ACC112 (cell line): ENCODE measurements at regions not wholly inside any gene's neighbourhood (a gene's known extent, or its start where the extent isn't known, plus 50 kb on each side); places are given as distances from the start of the nearest gene placed in this dataset.

Source experiments
- H2AFZ ChIP-seq: fragments of 200-600 bp; sonication (generic); one replicate; pipeline ENCODE4 v1.6.0; 2017; ENCODE audit warnings: antibody characterized with exemption, low read length; ENCODE audit not compliant: unreplicated experiment
- H3K27ac ChIP-seq: fragments of 200-600 bp; sonication (generic); 2 replicates; pipeline ENCODE4 v1.5.1; 2014; ENCODE audit warnings: low read depth, mild to moderate bottlenecking, antibody characterized with exemption, low read length, moderate library complexity
- H3K27me3 ChIP-seq: fragments of 200-600 bp; sonication (generic); 2 replicates; pipeline ENCODE4 v1.6.1; 2014; ENCODE audit warnings: mild to moderate bottlenecking, antibody characterized with exemption, low read length, moderate library complexity, mixed read lengths; ENCODE audit not compliant: insufficient read depth
- H3K36me3 ChIP-seq: fragments of 200-600 bp; sonication (generic); 2 replicates; pipeline ENCODE4 v1.6.1; 2016; ENCODE audit warnings: mild to moderate bottlenecking, antibody characterized with exemption, low read length, moderate library complexity, mixed read lengths; ENCODE audit not compliant: insufficient read depth
- H3K4me1 ChIP-seq: fragments of 200-600 bp; sonication (generic); one replicate; pipeline ENCODE4 v1.6.1; 2016; ENCODE audit warnings: low read length, mixed read lengths; ENCODE audit not compliant: insufficient read depth, unreplicated experiment, control insufficient read depth
- H3K4me3 ChIP-seq: fragments of 200-600 bp; sonication (generic); 2 replicates; pipeline ENCODE4 v1.5.1; 2014; ENCODE audit warnings: mild to moderate bottlenecking, low read depth, low read length
- H3K79me2 ChIP-seq: fragments of 200-600 bp; sonication (generic); one replicate; pipeline ENCODE4 v1.6.0; 2016; ENCODE audit warnings: low read length; ENCODE audit not compliant: control insufficient read depth, unreplicated experiment, insufficient read depth

DNA sequence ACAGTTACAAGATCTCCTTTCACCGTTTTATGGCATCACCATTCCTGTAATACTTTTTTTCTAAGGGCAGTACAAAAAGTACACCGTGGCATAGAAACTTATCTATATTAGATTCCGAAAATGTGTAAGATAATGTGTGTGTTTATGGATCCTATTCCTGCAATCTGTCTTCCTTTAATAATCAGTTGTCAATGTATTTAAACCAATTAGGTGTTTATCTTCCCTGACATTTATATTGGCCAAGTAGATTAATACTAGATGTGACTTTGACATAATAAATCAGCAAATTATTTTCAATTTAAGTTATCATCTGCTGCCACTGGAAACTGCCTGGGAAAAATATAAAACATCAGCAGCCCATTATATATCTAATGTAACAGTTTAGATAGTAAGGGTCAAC lies 770.3 kb upstream of the ADGRL2 start:
- H3K4me3 ChIP-seq = no peak overlapping the region
- no peaks in the 10 kb centered on the region for H3K4me1 ChIP-seq
- H3K27me3 ChIP-seq = no peaks in the 10 kb centered on the region
- no peak overlapping the region for H2AFZ ChIP-seq
- H3K79me2 ChIP-seq = no peaks in the 10 kb centered on the region
- H3K36me3 ChIP-seq = no peaks in the 10 kb centered on the region
- H3K27ac ChIP-seq = no peak overlapping the region

DNA sequence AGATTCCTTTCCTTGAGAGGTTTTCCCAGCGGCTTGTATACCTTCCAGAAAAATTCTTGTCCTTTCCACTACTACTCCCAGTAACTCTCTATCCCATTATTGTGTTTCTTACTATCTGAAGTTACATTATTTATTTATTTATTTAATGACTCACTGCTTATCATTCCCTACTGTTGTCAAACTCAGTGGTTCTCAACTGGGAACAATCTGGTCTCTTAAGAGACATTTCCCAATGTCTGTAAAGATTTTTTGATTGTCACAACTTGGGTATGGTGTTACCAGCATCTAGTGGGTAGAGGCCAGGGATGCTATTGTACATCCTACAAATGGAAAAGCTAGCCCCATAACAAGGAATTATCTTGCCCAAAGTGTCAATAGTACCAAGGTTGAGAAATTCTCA lies 771.5 kb upstream of the ADGRL2 start:
- Histone ChIP-seq H3K79me2 (no peaks in the 10 kb centered on the region), H3K36me3 (no peaks in the 10 kb centered on the region), H3K4me3 (no peak overlapping the region), H3K4me1 (no peaks in the 10 kb centered on the region), H3K27me3 (no peaks in the 10 kb centered on the region), H3K27ac (no peak overlapping the region), H2AFZ (no peak overlapping the region)

DNA sequence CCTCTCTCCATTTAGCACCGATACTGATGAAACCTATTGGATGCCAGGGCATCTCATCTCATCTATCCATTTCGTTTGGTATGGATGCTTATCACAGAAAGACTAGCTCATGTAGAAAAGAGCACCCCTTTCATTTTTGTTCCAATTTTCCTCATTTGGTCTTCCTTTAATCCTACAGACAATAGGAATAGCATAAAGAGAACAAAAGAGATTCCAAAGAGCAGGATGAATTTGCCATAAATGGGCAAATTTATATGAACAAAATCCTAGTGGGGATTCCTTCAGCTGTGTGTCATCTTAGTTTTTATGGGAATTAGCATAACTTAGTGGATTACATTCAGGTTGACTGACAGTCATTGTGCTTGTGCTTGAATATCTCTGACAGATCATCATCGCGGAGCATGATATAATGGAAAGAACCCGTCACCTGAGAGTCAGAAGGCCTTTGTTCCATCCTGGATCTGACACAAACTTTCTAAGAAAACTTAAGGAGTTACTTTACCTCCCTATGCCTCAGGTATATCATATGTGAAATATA lies 777.5 kb upstream of the ADGRL2 start:
- Histone ChIP-seq H3K4me1 (no peaks in the 10 kb centered on the region), H3K4me3 (no peak overlapping the region), H3K79me2 (no peaks in the 10 kb centered on the region), H3K27ac (no peak overlapping the region), H2AFZ (no peak overlapping the region), H3K27me3 (no peaks in the 10 kb centered on the region), H3K36me3 (no peaks in the 10 kb centered on the region)

DNA sequence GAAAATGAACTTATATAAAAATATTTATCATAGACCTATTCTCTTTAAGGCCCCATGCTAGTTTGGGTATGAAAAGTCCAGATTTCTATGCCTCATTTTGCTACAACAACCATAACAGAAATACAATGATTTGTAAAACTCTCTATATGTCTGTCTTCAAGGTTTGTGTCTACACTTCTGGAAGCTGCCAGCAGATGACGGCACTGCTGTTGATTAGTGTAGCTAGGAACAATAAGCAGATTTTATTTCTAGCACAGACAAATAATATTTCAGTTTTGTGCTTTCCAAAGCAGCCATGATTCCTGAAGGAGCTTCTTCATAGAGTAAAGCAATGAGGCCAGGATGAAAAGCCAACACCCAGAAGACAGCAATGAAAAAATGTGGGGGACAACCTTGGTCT lies 779.6 kb upstream of the ADGRL2 start:
- Histone ChIP-seq H3K79me2 (no peaks in the 10 kb centered on the region), H3K4me1 (no peaks in the 10 kb centered on the region), H3K27me3 (no peaks in the 10 kb centered on the region)

DNA sequence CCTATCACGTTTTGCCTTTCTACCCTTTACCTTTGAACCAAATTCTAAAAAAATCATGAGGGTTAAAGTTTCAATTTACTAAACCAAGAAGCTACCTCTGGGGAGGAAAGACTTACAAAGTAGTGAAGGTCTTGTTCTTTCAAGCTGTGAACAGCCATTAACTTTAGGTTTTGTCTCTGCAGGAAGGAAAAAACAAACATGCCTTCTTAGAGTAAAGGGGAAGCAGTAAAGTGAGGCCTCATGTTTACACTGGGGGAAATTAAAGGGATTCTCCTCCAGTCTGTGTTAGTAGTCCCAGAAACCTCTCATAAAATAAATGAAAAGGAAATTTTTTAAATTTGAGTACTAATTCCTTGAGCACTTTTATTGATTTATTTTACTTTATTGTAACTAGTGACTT lies 780.2 kb upstream of the ADGRL2 start:
- Histone ChIP-seq H3K27me3 (no peaks in the 10 kb centered on the region), H3K27ac (no peak overlapping the region), H3K4me1 (no peaks in the 10 kb centered on the region), H3K36me3 (no peaks in the 10 kb centered on the region), H3K79me2 (no peaks in the 10 kb centered on the region), H2AFZ (no peak overlapping the region), H3K4me3 (no peak overlapping the region)

More for the DNA sequence above, 779.6 kb upstream of the ADGRL2 start:
- Histone ChIP-seq H3K27ac (no peak overlapping the region), H2AFZ (no peak overlapping the region), H3K36me3 (no peaks in the 10 kb centered on the region), H3K4me3 (no peak overlapping the region)

DNA sequence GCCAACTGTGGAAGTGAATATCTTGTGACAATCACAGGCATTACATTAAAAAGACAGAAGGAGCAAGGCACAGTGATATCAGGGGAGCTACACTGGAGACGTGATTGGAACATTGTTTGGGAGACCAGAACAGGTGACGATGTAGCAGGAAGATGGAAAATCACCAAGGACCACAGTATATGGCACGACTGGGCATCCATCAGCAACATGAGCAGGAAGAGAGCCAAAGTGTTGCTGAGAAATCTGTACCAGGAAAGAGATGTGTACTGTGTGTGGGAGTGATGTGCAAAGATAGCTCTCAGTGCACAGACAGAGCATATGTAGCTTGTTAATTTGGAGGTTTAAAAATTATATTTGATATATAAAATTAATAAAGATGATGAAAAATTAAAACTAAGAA lies 790.6 kb upstream of the ADGRL2 start:
- H3K27me3 ChIP-seq = no peaks in the 10 kb centered on the region
- H2AFZ ChIP-seq = no peak overlapping the region
- no peaks in the 10 kb centered on the region for H3K79me2 ChIP-seq
- no peaks in the 10 kb centered on the region for H3K36me3 ChIP-seq
- no peak overlapping the region for H3K27ac ChIP-seq
- no peak overlapping the region for H3K4me3 ChIP-seq
- H3K4me1 ChIP-seq = no peaks in the 10 kb centered on the region

DNA sequence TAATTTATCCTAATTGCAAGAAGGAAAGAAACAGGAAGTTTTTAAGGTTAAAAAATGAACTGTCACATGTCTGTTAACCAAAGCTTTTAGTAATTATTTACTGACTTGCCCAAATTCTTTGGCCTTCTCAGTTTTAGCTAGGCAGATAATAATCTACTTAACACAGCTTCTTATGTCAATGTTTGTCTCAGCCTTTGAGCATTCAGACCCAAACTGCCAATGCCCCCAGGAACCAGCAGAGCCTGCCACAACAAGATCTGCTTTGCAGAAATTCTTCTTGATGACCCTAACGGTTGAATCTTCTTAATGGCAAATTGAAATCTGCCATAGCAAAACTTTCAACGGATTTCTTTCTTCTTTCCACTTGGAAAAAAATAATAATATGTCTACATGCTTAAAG lies 792.4 kb upstream of the ADGRL2 start:
- H2AFZ ChIP-seq = no peak overlapping the region
- no peak overlapping the region for H3K27ac ChIP-seq
- H3K36me3 ChIP-seq = no peaks in the 10 kb centered on the region
- H3K27me3 ChIP-seq = no peaks in the 10 kb centered on the region
- H3K79me2 ChIP-seq = no peaks in the 10 kb centered on the region
- H3K4me1 ChIP-seq = no peaks in the 10 kb centered on the region
- no peak overlapping the region for H3K4me3 ChIP-seq

DNA sequence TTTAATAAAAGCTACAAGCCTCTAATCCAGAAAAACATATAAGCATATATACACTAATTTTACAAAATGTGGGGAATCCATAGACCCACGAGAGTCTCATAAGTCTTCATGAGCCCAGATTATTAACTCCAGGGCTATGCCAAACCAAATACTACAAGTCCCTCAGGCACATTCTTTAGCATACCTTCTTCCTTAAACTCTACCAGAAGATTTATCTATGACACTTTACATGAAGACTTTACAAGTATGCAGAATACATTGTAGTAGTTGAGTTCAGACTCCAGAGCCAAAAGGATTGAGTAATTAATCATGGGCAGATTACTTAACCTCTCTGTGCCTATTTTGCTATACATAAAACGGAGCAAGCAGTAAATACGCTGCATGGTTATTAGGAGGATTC lies 793.7 kb upstream of the ADGRL2 start:
- no peak overlapping the region for H2AFZ ChIP-seq
- no peaks in the 10 kb centered on the region for H3K36me3 ChIP-seq
- H3K4me3 ChIP-seq = no peak overlapping the region
- H3K79me2 ChIP-seq = no peaks in the 10 kb centered on the region
- H3K27me3 ChIP-seq = no peaks in the 10 kb centered on the region
- no peak overlapping the region for H3K27ac ChIP-seq
- no peaks in the 10 kb centered on the region for H3K4me1 ChIP-seq

DNA sequence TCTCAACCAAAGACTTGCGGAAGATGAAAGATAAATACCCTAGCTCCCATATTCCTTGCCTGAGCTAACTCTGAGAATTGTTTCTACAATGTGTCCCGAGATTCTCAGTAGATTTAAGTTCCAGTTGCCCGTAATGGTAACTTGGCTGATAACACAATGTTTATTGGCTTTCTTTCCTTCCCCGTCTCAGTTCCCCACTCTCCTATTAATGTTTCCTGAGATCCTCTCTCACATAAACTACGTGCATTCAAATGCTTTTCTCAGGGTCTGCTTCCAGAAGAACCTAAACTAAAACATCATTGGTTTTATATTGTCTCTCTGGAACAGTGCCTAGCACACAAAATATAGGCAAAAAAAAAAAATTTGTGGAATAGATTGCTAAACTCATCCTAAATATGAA lies 794.2 kb upstream of the ADGRL2 start:
- no peaks in the 10 kb centered on the region for H3K4me1 ChIP-seq
- H3K79me2 ChIP-seq = no peaks in the 10 kb centered on the region
- H3K4me3 ChIP-seq = no peak overlapping the region
- H3K36me3 ChIP-seq = no peaks in the 10 kb centered on the region
- H3K27ac ChIP-seq = no peak overlapping the region
- H3K27me3 ChIP-seq = no peaks in the 10 kb centered on the region
- no peak overlapping the region for H2AFZ ChIP-seq

DNA sequence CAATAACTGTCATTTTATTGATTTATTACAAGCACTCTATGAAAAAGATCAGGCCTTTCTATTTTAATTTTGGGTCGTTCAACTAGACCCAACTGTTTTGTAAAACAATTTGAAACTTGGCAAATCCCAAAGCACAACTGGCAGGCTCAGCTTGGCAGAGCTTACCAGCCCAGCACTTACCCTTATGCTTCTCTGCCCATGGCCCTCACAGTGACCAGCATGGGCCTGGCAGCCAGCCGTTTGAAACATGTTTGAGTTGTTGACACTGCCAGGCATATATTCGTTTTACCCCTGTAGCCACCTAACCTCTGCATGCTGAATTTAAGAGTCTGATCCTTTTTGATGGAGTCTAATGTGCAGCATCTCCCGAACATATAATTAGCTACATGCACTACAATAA lies 796.7 kb upstream of the ADGRL2 start:
- no peaks in the 10 kb centered on the region for H3K79me2 ChIP-seq
- no peaks in the 10 kb centered on the region for H3K36me3 ChIP-seq
- no peak overlapping the region for H3K27ac ChIP-seq
- no peak overlapping the region for H3K4me3 ChIP-seq
- H3K4me1 ChIP-seq = no peaks in the 10 kb centered on the region
- H2AFZ ChIP-seq = no peak overlapping the region
- no peaks in the 10 kb centered on the region for H3K27me3 ChIP-seq

DNA sequence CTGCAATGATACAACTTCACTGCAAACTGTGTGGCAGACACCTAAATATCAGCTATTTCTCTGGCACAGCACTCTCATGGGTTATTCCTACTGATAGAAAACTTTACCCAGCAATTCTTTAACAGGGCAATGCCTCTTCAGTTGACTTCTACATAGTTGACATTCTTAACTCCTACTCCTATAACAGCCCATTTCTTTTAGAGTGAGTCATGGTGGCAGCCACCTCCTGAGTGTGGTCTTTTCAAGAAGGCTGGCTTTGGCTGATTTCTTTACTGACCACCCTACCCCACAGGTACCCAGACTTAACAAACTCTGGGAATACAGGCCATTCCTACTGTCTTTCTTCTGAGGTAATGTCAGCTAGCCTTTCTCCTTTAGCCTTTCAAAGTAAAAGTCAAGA lies 805.8 kb upstream of the ADGRL2 start:
- Histone ChIP-seq H3K79me2 (no peaks in the 10 kb centered on the region), H3K27me3 (no peaks in the 10 kb centered on the region), H3K27ac (no peak overlapping the region), H3K36me3 (no peaks in the 10 kb centered on the region), H3K4me3 (no peak overlapping the region), H2AFZ (no peak overlapping the region), H3K4me1 (peaks cover 4% of the 10 kb centered on the region)
